HG03066 (cell line): ENCODE measurements at regions not wholly inside any gene's neighbourhood (a gene's known extent, or its start where the extent isn't known, plus 50 kb on each side); places are given as distances from the start of the nearest gene placed in this dataset.

Experiments
- ATAC-seq: cut with Tn5 transposase; IDR thresholded peaks from one replicate; pipeline ENCODE4 v1.9.1; 2021; ENCODE audit warnings: low read depth; ENCODE audit not compliant: unreplicated experiment

DNA sequence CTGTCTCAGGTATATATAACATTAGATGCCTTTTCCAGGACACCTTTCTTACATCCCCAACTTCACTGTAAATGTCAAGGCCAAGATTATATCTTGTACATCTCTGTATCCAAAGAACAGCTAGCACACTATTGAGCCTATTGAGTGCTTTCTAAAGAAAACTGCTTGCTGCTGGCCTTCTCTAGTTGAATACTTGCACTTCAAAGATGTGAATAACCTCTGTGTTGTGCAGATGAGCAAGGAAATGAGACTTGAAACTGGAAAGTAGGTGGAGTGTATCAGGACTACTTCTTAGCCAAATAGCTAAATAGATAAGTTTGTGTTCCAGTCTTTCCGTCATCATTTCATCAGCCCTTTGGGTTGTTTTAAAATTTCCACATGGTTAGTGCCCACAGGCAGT, 704.4 kb upstream of the AMOT start:
- ATAC-seq, result no peak

DNA sequence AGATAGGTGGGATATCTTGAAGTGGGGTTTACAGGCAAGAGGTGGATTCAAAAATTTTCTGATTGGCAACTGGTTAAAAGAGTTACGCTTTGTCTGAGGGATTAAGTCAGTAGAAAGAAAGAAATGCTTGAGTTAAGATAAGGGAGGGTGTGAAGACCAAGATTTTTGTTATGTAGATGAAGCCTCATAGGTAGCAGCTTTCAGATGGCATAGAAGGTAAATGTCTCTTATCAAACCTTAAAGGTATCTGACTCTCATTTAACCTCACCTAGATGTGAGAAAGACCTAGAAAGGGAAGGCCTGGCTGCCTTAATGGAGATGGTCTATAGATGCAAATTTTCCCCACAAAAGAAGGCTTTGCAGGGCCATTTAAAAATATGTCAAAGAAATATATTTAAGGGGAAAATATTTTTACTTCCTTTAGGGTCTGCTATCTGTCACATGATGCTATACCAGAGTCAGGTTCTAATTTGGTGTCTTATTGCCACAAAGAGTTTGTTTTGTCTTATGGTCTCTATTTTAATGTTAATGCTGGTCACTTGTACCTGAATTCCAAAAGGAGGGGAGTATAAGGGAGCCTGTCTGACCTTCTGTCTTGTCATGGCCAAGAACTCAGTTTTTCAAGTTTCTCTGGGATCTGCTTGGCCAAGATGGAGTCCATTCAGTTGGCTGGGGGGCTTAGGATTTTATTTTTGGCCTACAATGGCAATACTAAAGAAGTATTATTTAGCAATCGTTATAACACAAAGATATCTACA, 699.1 kb upstream of the AMOT start:
- ATAC-seq, result no peak

DNA sequence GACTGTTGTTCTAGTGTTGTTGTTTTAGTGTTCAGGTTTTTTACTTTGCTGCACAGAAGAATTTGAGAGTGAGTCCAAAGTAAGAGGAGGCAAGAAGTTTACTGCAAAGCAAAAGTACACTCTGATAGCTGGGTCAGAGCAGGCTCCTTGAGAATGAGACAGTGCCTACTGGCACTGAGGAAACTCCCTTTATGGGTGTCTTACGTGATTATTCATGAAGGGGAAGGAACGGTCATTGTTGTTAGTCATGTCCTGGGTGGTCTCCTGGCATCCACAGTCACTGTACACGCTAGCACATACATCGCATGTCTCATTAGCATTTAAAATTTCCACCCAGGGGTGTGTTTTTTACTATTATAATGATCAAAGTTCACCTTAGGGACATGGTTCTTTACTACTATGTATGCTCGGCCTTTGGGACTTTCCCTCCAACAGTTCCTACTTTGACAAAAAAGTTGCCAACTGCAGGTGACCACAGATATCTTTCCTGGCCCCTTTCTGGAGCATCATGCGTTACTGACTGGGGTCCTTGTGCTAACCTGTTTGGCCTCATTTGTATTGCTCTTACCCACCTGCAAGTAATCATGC, 688.9 kb upstream of the AMOT start:
- no peak for ATAC-seq

DNA sequence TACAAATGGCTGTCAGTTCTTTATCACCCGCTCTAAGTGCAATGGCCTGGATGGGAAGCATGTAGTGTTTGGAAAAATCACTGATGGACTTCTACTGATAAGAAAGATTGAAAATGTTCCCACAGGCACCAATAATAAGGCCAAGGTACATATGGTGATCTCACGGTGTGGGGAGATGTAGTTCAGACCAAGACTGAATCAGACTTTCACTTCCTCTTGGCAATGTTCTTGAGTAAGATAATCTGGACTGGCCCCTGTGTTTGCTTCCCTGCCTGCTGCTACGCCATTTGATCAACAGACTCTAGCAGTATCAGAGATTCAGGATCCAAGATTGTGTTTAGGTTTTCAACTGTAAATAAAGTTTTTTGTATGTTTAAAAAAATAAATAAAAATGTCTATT, 682.2 kb upstream of the AMOT start:
- peak; percentile 97 for ATAC-seq

DNA sequence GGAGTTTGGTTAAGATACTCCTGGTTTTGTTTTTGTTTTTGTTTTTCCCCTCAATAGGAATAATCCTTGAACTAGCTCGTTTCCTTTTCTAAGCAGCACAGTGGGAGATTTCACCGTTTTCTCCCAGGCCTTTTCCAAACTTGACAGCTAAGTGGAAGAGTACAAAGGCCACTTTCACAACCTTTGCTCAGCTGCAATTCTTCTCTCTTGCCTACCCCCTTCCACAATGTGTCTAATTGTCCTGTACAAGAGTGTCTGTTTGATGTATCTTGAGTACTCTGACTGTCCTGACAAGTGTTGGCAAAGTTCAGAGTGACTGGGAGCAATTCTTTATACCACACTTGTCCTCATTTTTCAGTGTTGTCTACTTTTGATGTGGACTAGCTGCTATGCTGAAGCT, 674.3 kb upstream of the AMOT start:
- ATAC-seq, result no peak

DNA sequence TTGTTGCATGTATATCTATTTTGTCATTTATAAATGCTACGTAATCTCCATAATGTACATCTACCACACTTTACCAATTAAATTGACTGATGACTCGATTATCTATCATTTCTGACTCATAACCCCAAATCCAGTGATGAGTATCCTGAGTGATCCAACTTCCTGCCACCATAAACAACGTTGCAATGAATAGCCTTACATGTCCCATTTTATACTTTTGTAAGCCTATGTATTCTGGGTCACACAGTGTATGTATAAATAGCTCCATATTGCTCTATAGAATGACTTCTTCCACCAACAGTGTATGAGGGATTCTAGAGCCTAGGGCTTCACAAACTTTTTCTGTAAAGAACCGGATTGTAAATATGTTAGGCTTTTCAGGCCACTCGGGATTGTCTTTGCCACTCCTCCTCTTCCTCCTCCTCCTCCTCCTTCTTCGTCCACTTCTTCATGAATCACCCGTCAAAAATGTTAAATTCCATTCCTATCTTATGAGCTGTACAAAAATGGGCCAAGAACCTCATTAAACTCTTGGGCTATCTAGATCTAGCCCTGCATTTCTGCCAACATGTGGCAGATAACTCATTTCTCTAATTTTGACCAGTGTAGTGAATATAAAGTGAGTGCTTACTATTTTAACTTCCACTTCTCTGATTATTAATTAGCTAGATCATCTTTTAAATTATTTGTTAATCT, 672.2 kb upstream of the AMOT start:
- ATAC-seq, result no peak

DNA sequence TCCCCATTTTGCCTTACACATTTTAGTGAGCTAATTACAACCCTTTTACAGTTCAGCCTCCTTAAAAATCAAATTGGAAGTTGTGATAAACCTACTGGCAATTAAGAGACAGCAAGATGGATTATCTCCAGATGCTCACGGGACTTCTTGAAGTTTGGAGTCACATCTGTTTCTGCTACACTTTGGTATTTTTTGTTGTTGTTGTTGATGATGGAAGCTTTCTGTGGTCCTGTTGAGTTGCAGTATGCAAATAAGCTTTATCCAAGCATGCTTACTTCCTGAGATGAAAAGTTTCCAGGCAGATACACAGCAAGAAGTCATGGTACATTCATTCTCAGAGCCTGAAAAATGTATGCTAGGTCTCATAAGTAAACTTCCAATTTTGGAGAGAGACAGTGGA, 670.0 kb upstream of the AMOT start:
- ATAC-seq, result no peak

DNA sequence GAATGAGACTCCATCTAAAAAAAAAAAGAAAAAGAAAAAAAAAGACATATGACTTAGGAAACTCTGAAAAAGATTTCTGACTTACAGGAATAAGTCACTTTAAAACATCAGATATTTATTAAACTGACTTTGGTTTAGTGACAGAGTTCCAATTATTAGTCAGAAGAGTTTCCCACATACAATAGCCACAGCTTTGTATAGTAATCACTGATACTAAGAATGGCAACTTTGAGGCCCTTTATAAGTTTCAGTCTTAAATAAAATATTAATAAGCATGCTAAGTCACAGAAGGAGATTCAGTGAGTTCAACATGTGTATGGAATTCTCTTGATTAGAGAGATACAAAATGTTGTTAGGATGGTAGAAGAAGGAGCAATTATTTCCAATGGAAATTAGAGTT, 652.3 kb upstream of the AMOT start:
- no peak for ATAC-seq

DNA sequence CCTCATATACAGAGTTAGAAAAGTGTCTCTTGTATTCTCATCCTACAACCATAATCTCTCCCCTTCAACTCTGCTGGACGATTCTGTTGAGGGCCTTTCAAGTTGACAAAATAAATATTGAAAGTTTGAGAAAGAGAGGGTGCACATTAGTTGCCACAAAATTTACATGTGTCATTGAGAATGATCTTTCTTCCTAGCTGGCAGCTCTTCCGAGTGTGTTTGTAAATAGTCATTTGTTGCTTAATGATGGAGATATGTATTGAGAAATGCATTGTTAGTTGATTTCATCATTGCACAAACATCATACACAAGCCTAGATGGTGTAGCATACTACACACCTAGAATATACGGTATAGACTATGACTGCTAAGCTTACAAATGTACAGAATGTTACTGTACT, 632.8 kb upstream of the AMOT start:
- ATAC-seq, result peak; percentile 66

DNA sequence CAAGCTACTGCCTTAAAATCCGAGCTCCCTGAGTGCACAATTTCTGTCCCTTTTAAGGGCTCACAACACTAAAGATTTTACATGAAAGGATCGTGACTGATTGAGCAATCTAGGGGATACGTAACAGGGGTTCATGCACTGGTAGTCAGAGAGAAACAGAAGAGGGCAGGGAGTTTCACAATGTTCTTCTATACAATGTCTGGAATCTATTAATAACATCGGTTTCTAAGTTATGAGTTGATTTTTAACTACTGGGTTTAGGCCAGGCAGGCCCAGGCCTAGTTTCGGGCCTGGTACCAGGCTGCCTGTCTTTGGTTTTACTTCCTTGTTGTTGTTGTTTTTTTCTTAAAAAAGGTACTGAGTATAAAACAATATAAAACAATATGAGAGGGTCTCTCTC, 632.4 kb upstream of the AMOT start:
- peak; percentile 47 for ATAC-seq

DNA sequence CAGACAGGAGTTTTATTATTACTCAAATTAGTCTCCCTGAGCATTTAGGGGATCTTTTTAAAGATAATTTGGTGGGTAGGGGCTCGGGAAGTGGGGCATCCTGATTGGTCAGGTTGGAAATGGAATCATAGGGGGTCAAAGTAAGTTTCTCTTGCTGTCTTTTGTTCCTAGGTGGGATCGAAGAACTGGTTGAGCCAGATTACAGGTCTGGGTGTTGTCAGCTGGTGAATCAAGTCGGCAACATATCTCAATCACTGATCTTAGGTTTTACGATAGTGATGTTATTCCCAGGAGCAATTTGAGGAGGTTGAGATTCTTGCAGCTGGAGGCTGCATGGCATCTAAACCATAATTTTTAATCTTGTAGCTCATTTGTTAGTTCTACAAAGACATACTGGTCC, 629.5 kb upstream of the AMOT start:
- no peak for ATAC-seq

DNA sequence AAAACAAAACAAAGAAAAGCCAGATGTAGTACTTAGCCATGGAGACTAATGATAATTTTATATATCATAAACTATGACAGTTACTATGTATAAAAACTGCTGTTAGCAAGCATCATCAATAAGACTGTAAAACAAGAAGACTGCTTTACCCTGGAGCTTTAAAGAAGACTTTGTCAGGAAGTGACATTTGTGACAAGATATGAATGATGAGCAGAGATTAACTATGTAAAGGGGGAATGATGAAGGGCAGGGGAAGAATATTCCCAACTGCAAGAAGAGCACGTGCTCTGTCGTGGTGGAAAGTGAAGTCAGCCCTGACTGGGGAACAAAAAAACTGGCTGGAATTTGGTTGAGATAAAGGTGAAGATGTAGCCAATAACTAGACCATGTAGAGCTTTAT, 617.1 kb upstream of the AMOT start:
- ATAC-seq, result no peak

DNA sequence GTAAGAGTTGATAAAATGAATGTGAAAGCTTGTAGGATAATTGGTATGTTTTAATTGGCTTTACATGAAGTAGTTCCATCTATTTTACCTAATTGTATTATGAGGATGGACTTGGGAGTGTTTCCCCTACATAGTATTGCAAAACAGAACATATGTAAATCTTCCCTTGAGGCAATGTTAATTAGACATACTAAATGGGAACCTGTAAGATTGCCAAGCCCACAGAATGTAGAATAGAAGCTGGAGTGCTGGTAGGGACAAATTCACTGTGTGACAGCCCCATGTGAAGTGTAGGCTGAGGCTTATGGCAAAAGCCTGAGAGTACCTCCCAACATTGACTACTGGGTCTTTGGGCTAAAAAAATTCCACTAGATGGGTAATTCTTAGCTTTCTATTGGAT, 615.0 kb upstream of the AMOT start:
- ATAC-seq, result no peak

DNA sequence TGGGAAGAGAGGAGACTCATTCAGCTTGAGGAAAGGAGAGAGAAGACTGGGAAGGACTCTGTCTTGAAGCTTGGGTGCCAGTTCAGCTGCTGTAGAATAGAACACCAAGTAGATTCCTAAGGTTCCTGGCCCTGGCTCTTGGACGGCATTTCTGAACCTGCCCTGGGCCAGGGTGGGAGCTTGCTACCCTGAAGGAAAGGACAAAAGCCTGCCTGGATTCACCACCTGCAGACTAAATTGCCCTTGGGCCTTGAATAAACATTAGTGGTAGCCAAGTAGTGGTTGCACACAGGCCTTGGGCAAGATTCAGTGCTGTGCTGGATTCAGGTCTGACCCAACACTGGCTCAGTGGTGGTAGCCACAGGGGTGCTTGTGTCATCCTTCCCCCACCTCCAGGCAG, 588.4 kb upstream of the AMOT start:
- no peak for ATAC-seq

DNA sequence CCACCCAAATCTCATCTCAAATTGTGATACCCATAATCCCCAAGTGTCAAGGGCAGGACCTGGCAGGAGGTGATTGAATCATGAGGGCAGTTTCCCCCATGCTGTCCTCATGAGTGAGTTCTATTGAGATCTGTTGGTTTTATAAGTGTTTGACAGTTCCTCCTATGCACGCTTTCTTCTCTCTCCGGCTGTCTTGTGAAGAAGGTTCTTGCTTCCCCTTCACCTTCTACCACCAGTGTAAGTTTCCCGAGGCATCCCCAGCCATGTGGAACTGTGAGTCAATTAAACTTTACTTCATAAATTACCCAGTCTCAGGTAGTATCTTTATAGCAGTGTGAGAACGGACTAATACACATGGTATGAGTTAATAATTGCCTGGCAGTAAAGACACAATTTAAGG, 581.7 kb upstream of the AMOT start:
- ATAC-seq, result no peak

DNA sequence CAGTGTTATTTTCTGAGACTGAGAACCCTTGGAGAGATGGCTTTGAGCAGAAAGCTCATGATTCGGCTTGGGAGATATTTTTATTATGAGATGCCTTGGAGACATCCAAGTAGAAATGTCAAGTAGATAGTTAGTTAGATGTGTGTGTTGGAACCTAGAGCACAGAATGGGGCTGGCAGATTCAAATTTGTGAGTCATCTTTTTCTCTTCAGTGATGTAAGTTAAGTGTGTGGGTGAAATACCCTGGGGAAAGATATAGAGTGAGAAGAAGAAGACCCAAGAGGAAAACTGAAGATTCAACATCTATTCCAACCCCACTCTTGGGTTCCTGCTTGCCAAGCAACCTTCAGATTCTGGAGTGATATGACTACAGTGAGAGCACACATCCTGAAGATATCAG, 580.8 kb upstream of the AMOT start:
- no peak for ATAC-seq

DNA sequence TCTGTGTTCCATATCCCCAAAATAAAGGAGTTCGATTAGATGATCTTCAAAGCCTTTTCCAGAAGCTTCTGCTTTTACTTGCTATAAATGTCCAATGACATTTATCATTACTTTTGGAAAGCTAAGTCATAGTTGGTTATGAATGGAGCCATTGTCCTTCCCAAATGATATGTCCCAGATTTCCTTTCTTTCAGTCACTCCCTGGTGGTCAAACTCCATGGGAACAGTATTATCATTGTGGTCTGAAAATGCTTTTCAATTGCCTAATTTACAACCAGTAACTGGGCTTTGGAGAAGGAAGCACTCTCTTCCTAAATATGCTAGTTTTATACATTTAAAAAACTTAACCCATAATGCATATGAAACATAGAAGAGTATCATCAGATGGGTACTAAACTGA, 571.5 kb upstream of the AMOT start:
- no peak for ATAC-seq

DNA sequence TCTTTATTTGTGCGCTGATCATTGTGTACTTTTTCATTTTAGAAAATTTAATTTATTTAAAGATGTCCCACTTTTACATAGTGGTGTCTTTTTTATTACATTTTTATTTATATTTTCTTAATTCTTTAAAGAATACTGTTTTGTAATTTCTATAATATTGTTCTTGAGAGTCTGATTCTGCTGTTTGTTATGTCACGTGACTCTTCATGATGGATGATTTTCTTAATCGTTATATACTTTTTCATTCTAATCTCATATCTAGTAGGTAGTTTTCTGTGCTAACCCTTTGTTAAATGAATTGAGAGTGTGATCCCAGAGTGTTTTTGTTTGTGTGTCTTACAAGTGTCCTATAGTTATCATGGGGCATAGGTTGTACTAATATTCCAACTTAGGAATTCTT, 568.2 kb upstream of the AMOT start:
- ATAC-seq, result no peak

DNA sequence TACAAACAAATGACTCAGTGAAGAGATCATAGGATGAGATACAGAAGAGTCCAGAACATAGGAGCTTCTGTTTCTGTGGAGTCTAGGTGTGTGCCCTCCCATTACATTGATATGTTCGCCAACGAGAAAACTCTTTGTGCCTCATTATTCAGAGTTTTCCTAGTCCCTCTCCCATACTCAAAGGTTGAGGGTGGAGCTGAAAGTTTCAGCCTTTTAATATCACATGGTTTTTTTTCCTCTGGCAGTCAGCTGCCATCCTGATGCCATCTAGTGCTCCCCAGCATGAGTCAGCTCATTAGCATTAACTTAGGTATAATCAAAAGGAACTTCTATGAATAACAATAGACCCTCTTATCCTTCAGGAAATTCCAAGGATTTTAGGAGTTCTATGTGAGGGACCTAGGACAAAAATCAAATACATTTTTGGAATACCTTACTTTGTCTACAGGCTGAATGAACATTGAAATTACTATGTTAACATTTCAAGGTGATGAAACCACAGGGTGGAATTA, 559.6 kb upstream of the AMOT start:
- ATAC-seq, result no peak

DNA sequence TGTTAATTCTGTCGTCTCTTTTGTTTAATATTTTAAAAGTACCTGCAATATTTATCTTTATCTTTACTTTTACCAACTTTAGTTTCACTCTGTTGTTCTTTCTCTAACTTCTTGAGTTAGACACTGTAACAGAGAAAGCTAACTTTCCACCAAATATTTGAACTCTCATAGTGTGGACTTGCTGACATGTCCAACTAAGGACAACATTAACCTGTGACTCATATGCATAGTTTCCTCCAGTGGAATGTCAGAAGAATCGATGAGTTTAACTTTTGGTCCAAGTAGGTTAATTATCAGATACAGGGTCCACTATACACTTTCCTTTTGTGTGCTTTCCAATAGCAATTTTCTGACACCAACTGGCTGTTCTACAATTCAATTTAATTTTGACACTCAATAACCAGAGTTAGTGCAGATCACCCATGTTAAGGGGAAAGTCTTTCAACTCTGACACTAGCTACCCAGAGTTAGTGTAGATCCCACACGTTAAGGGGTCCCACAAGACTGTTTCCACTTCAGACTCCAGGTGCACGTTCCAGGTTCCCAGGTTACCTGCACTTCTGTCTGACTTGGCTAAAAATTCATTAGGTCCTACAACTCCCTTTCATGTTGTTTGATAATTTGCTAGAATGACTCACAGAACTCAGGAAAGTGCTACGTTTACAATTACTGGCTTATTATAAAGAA, 559.0 kb upstream of the AMOT start:
- ATAC-seq, result no peak

DNA sequence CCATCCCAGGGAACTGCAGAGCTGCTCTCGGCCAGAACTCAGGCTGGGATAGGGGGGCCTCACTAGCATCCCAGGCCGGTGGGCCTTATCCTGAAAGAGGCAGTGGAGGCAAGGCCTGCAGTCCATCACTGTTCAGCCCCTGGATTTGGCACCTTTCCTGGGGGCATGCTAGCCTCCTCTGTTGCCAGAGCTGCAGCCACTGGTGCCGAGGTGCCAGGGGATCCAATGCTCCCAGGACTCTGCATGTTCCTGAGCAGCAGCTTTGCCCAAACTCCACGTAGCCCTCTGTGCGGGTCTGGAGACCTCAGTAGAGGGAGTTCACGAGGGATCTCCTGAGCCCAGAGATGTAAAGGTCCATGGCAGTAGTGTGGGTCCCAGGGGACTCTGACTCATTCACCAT, 551.7 kb upstream of the AMOT start:
- no peak for ATAC-seq
